Neural cell (in vitro differentiated cells): ENCODE measurements at regions not wholly inside any gene's neighbourhood (a gene's known extent, or its start where the extent isn't known, plus 50 kb on each side); places are given as distances from the start of the nearest gene placed in this dataset.

ENCODE experiments used
- EZH2 ChIP-seq: fragments of 200-600, 300-800 bp; shearing (Covaris generic), sonication (generic); IDR thresholded peaks from 2 replicates; pipeline ENCODE4 v1.6.1; 2014; ENCODE audit warnings: antibody characterized with exemption, low read length, borderline replicate concordance, mild to moderate bottlenecking; ENCODE audit not compliant: insufficient read depth, poor library complexity, severe bottlenecking
- RAD21 ChIP-seq: fragments of 450-650 bp; conservative IDR thresholded peaks from 2 replicates; pipeline ENCODE4 v1.6.1; 2014; ENCODE audit warnings: antibody characterized with exemption, mild to moderate bottlenecking, moderate library complexity
- TAF1 ChIP-seq: IDR thresholded peaks from 2 replicates; pipeline ENCODE4 v1.6.1; 2012; ENCODE audit warnings: low read depth
- TF ChIP-seq, protein P1 (sequence below): fragments of 450-650 bp; IDR thresholded peaks from 2 replicates; pipeline ENCODE4 v1.5.1; 2014; ENCODE audit warnings: antibody characterized with exemption, mild to moderate bottlenecking, moderate library complexity; ENCODE audit not compliant: poor library complexity, severe bottlenecking
- TF ChIP-seq, protein P2 (sequence below): IDR thresholded peaks from 2 replicates; pipeline ENCODE4 v1.6.1; 2012; ENCODE audit warnings: borderline replicate concordance

GRCh38 chr13:84739021-84739420 lies 856.7 kb upstream of the SLITRK1 start:
- TF ChIP-seq, protein P1, sequence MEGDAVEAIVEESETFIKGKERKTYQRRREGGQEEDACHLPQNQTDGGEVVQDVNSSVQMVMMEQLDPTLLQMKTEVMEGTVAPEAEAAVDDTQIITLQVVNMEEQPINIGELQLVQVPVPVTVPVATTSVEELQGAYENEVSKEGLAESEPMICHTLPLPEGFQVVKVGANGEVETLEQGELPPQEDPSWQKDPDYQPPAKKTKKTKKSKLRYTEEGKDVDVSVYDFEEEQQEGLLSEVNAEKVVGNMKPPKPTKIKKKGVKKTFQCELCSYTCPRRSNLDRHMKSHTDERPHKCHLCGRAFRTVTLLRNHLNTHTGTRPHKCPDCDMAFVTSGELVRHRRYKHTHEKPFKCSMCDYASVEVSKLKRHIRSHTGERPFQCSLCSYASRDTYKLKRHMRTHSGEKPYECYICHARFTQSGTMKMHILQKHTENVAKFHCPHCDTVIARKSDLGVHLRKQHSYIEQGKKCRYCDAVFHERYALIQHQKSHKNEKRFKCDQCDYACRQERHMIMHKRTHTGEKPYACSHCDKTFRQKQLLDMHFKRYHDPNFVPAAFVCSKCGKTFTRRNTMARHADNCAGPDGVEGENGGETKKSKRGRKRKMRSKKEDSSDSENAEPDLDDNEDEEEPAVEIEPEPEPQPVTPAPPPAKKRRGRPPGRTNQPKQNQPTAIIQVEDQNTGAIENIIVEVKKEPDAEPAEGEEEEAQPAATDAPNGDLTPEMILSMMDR = no peak
- TF ChIP-seq, protein P2, sequence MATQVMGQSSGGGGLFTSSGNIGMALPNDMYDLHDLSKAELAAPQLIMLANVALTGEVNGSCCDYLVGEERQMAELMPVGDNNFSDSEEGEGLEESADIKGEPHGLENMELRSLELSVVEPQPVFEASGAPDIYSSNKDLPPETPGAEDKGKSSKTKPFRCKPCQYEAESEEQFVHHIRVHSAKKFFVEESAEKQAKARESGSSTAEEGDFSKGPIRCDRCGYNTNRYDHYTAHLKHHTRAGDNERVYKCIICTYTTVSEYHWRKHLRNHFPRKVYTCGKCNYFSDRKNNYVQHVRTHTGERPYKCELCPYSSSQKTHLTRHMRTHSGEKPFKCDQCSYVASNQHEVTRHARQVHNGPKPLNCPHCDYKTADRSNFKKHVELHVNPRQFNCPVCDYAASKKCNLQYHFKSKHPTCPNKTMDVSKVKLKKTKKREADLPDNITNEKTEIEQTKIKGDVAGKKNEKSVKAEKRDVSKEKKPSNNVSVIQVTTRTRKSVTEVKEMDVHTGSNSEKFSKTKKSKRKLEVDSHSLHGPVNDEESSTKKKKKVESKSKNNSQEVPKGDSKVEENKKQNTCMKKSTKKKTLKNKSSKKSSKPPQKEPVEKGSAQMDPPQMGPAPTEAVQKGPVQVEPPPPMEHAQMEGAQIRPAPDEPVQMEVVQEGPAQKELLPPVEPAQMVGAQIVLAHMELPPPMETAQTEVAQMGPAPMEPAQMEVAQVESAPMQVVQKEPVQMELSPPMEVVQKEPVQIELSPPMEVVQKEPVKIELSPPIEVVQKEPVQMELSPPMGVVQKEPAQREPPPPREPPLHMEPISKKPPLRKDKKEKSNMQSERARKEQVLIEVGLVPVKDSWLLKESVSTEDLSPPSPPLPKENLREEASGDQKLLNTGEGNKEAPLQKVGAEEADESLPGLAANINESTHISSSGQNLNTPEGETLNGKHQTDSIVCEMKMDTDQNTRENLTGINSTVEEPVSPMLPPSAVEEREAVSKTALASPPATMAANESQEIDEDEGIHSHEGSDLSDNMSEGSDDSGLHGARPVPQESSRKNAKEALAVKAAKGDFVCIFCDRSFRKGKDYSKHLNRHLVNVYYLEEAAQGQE = no peak
- TF ChIP-seq EZH2 (no peak), TAF1 (no peak), RAD21 (no peak)
